ENCODE measurements at regions not wholly inside any gene's neighbourhood (a gene's known extent, or its start where the extent isn't known, plus 50 kb on each side); places are given as distances from the start of the nearest gene placed in this dataset.

DNA sequence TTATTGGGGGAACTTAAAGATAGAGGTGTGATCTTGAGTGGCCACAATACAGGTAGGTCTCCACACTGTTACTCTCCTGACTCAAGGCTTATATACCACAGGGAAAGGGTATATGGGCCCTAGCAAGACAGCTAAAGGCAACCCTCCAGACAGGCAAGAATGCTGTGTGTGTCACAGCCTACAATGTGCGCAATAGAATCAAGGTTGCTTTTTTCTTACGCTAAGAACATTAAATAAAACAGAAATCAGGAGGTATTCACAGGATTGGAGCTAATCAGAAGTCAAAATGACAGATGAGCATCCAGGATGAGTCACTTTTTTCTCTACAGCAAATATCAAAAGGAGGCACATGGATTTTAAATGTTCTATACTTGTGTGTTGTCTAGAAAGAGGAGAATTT lies 1797.9 kb upstream of the SEL1L start:
- no peak for DNase-seq (ENCODE audit: low read depth in 2 of 3, low spot score in 2 of 3)

DNA sequence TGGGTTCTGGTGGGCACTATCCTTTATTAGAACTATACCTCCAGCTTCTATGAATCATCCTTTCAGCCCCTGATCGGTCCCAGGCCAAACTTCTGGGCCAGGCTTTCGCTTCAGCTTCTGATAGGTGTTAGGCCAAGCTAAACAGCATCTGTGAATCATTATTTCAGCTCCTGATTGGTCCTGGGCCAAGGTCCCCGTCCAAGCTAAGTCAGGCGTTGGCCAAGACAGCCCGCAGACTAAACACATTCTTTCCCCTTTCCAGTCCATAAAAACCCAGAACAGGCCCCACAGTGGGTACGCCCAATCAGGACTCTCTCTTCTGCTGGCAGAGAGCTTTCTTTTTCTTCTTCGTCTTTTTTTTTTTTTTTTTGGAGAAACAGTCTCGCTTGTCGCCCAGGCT lies 1808.9 kb upstream of the SEL1L start:
- no peak for DNase-seq (ENCODE audit: low read depth in 2 of 3, low spot score in 2 of 3)

DNA sequence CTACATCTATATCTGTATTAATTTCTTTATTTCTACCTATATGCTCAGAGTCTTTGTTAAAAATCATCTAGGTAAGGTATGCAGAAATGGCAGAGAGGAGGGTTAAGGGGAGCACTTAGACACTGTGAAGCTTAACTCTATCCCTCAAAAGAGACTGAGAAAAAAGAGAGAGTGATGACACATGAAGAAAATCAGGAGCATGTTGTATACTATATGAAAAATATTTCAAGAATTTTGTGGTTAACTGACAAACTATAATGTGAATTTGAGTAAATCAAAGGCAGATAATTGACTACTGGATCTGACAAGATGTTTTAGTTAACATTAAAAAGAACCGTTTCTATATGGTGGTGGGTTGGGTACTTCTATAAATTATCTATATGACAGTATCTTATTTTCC lies 1814.2 kb upstream of the SEL1L start:
- DNase-seq (ENCODE audit: low read depth in 2 of 3, low spot score in 2 of 3): no peak

DNA sequence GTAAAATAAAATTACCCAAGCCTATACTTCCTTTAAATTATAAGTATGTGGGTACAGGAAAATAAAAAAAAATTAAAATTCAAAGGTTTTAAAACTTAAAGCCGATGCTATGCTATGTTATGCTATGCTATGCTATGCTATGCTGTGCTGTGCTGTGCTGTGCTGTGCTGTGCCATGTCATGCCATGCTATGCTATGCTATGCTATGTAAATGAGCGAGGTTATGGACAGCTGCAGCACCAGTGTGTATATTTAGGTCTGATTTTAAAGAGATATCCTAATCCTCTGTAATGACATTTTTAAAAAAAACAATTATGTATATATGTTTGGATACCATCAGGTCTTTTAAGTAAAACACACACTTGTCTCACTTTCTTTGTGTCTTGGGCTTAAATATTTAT lies 1822.0 kb upstream of the SEL1L start:
- DNase-seq (ENCODE audit: low read depth in 2 of 3, low spot score in 2 of 3): no peak

DNA sequence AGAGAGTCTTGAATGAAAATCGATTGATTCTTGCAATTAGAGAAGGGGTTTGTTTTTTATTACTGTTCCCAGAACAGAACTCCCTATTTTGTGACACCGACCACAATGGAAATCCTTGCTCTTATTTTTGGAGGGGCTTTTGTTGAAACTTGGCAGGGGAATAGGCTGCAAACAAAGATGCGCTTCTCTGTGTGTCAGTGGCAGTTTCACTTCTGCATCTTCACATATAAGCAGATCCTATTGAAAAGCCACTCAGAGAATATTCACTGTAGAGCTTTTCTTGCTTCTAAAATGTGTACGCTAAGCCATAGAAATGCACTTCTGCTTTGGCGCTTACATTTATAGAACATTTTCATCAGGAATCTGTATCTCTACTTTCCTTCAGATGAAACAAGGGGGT lies 1822.4 kb upstream of the SEL1L start:
- no peak for DNase-seq (ENCODE audit: low read depth in 2 of 3, low spot score in 2 of 3)

DNA sequence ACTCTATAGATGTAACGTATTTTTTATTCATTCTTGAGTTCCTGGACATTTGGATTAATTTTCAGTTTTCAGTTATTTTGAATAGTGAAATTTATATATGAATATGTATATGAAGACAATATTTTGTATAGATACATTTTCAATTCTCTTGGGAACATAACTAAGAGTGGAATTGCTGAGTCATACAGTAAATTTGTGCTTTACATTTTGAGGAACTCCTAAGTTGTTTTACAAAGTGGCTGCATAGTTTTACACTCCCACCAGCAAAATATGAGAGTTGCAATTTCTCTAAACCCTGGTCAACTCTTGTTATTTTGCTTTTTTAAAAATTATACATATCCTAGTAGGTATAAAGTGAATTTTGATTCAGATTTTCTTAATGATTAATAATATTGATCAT lies 1838.6 kb upstream of the SEL1L start:
- DNase-seq (ENCODE audit: low read depth in 2 of 3, low spot score in 2 of 3): no peak

DNA sequence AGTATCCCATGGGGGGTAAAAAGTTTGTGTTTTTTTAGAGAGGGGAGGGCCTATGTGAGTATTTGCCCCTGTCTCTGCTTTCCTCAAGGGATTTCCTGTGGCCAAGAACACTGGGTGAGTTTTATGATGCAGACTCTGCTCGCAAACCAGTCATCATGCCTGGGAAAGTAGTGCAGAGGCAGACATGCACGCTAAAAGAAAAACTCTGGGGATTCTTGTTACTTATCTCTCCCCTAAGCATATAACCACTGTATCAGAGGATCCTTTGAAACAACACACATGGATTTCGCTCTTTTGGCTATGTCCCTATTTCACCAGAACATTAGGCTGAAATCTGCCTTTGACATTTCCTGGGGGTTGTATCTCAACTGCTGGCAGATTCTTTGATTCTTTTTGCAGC lies 1845.8 kb upstream of the SEL1L start:
- DNase-seq (ENCODE audit: low read depth in 2 of 3, low spot score in 2 of 3): no peak

DNA sequence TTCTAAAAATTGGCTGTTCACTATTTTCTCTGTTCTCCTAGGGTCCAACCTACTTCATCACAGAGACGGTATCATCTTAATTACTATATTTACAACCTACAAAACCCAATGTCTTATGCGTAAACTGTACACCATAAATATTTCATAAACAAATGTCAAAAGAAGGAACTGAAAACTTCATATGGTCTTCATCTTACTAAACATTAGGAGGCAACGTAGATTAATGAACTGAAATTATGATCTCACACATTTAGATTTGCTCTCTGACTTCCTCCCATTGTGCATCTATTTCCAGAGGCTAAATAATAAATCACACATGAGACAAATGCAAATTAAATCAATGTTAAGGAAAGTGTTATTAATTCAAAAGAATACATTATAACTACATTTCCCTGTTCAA lies 1850.6 kb upstream of the SEL1L start:
- no peak for DNase-seq (ENCODE audit: low read depth in 2 of 3, low spot score in 2 of 3)

DNA sequence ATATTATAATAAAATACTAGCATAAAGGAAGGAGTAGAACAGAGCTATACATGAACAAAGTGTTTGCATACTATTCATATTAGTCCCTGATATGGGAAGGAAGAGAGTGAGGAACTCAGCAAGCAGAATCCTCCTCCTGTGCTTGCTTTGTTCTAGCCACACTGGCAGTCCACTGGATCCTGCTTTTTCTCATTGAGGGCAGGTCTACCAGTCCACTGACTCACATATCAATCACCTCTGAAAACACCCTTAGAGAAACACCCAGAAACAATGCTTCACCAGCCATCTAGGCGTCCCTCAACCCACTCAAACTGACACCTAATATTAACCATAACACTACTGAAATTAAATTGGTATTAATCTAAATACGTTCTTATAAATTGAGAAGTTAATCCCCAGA lies 1861.7 kb upstream of the SEL1L start:
- no peak for DNase-seq (ENCODE audit: low read depth in 2 of 3, low spot score in 2 of 3)

DNA sequence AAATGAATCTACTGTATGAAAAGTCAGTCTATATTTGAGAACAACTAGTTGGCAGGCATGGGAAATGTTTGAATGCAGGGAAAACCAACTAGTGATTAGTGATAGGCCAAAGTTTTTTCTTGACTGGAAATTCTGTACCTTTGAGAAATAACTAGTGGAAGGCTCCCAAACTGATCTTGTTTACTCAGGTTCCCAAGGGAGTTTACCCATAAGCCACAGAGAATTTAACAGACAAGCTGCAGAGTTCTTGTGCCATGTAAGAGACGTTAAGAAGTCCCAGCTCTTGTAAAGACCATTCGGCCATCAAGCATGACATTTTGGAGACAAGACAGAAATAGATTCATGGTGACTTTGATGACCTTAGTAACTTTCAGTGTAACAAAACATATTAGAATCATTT lies 1882.8 kb upstream of the SEL1L start:
- no peak for DNase-seq (ENCODE audit: low read depth in 2 of 3, low spot score in 2 of 3)

DNA sequence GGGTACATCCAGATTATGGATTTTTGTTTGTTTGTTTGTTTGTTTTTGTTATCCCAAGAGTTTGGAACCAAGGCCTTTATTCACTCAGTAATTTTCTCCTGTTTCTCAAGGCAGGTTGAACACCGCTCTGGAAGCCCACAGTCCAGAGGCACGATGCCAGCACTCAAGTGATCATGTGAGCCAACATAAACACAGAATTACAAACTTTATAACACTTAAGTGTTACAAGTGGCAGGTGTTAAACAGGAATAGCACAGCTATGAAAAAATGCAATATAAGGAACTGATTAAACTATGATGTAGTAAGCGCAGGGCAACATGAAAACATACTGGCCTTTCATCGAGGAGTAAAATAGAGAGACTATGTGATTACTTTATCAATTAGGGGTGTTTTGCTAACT lies 1885.8 kb upstream of the SEL1L start:
- DNase-seq (ENCODE audit: low read depth in 2 of 3, low spot score in 2 of 3): no peak

DNA sequence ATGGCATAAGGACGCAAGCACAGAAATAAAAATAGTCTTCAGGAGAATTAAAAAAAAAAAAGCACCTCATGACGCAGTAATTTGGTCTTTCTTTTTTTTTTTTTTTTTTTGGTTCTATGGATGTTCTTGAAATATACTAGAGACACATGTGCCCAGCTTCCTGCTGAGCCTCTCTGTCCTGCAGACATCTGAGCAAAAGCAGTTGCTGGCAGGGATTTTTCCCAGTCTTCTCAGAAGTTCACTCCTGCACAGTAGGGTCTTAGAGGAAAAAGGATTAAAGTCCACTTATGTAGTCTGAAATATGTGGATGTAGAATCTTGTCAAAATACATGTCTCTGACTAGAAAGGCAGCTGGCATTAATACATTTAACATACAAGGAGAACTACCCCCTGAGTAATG lies 1888.1 kb upstream of the SEL1L start:
- no peak for DNase-seq (ENCODE audit: low read depth in 2 of 3, low spot score in 2 of 3)

DNA sequence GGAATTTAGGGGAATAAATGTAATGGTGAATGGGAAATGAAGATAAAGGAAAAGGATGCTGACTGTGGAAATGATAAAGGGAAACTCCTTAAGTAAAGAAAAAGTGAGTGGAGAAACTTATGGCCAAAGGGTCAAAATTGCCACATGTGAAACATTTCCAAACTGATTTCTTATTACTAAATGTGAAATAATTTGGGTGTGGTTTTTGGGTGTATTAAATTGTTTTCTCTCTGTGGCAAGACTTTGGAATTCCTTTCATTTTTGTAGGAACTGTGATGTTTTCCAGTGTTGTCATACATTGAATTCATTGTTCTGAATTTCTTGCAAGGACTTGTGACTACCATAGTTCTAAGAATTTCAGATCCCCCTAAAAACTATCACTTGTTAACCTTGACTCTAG lies 1891.5 kb upstream of the SEL1L start:
- DNase-seq (ENCODE audit: low read depth in 2 of 3, low spot score in 2 of 3): no peak

DNA sequence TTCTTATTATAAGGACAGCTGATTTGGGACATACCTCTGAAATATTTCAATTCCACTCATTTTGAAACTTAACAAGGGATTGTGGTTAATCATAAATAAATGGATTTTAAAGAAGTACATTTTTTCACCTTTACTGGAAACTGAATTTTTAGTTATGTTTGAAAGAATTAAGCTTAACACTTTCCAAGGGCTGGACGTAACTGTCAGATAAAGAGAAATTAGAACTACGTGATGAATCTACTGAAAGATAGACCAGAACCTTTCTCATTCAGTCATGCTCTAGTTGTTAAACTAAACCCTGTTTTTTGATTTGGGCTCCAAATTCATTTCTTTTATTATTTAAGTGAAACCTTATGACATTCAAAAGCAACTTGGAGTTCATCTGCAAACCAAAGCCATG lies 1892.1 kb upstream of the SEL1L start:
- DNase-seq (ENCODE audit: low read depth in 2 of 3, low spot score in 2 of 3): no peak

DNA sequence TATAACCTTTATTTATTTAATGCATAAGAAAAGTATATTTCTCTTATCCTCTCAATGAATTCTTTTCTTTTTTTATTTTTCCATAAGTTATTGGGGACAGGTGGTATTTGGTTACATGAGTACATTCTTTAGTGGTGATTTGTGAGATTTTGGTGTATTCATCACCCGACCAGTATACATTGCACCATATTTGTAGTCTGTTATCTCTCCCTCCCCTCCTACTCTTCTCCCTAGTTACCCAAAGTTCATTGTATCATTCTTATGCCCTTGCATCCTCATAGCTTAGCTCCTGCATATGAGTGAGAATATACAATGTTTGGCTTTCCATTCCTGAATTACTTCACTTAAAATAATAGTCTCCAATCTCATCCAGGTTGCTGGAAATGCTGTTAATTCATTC lies 1900.0 kb upstream of the SEL1L start:
- DNase-seq (ENCODE audit: low read depth in 2 of 3, low spot score in 2 of 3): no peak

DNA sequence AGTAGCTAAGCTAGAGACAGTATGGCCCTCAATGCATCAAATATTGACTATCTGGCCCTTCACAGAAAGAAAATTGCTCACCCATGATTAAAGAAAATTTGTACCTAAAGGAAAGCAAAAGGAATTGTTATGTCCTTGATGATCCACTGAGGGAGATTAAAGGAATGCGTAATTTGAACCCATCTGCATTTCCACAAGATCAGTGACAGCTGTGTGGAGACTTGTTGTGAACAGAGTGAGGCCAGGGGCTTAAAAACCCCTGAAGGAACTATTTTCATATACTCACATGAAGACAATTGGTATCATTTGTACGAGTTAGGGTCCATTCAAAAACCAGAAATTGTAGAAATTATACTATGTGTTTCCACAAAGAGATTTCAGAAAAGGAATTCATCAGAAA lies 1908.1 kb upstream of the SEL1L start:
- no peak for DNase-seq (ENCODE audit: low read depth in 2 of 3, low spot score in 2 of 3)

DNA sequence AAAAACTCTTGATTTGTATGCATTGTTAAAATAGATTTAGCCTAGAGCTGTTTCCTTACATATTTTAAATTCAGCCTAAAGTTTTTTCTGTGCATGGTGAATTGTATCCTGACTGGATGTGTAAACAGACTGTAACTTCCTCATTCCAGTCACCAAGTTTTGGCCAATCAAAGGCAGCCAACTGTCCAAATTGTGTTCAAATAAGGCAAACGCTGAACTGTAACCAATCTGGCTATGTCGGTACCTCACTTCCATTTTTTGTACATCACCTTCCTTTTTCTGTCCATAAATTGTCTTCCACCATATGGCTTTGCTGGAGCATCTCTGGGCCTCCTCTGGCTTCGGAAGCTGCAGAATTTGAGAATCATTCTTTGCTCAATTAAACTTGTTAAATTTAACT lies 1921.9 kb upstream of the SEL1L start:
- no peak for DNase-seq (ENCODE audit: low read depth in 2 of 3, low spot score in 2 of 3)

DNA sequence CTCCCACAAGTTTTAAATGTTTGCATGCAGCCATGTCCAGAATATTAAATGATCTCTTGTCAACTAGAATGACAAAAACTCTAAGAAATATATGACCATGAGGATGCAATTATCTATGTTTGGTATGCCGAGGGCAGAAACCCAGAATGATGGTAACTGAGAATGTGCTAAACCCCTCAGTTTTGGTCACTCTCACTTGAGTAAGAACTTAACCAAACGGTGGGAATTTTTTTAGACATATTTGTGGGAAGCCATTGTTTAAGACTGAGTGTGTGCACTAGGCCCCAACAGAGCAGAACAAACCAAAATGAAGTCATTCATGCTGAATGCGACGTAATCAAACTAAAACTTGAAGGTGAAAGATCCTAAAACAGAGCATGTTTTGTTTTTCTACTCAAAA lies 1927.9 kb upstream of the SEL1L start:
- DNase-seq (ENCODE audit: low read depth in 2 of 3, low spot score in 2 of 3): no peak

DNA sequence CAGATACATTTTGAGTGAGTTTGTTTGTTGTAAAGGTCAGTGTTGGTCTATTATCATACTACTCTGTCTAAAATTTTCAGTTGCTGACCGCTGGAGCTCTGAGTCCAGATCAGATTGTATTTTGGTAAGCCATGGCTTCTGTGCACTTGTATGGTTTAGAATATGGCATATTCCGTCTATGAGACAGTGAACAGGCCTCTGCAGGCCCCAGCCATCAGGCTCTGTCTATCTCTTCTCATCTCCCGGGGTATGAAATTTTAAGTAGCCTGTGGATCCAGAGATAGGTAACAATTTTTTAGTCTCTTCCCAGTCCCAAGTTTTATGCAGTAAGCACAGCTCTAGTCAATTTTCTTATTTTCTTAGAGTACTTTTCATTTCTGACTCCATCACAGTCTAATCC lies 1929.1 kb upstream of the SEL1L start:
- no peak for DNase-seq (ENCODE audit: low read depth in 2 of 3, low spot score in 2 of 3)

DNA sequence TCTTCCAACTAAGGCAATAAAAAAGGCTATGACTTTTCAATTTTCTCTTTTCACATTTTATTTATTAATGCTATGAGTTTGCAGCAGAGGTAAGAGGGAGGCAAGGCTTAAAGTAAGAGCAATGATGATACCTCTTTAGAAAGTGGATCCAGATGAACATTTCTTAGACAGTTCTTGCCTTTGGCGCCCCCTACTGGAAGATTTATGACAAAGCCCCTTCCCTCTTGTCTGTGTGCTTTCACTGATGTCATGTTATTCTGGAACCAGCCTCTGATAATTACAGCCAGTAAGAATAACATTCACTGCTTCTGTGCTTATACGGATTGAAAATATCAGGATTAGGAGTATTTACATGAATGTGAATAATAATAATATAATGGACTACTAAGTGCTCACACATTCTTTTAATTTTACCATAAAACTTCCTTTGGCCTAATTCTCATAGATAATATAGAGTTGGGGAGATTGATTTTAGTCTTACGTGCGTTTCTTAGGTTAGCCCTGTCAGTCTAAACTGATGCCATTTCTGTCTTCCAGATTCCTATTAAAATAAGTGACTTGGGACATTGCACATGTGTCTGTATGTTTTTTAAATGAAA lies 1929.9 kb upstream of the SEL1L start:
- DNase-seq (ENCODE audit: low read depth in 2 of 3, low spot score in 2 of 3): no peak

DNA sequence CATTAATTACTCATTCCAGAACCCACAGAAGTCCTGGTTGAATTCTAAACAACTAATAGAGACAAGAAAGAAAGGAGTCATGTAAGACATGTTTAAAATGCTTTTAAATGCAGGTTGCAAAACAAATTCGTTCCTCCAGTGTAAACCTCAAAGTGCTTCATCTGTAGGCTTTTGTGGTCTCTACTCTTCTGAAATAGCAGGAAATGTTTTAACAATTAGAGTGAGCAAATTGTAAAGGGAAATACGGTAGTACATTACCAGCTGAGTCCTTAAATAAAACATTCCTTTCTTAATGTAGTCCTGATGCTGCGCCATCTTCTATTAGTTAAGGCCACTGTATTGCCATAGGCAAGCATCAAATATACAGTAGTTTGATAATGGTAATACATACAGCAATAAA lies 1934.2 kb upstream of the SEL1L start:
- no peak for DNase-seq (ENCODE audit: low read depth in 2 of 3, low spot score in 2 of 3)

DNA sequence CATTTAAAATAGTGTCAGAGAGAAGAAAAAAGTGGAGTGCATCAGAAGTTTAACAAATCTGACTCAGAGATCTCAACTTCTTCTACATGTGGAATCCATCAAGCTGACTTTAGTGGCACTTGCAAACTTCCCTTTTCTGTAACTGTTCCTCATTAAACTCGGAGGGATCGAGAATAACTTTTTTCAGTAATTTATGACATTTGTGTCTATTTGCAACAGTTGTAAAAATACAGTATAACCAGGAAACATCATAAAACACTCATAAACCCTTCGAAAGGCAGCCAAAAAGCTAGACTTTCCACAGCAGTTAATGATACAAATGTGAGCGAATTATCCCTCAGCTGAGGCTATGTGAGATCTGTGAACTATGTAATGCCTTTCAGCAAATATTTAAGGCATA lies 1936.8 kb upstream of the SEL1L start:
- no peak for DNase-seq (ENCODE audit: low read depth in 2 of 3, low spot score in 2 of 3)

DNA sequence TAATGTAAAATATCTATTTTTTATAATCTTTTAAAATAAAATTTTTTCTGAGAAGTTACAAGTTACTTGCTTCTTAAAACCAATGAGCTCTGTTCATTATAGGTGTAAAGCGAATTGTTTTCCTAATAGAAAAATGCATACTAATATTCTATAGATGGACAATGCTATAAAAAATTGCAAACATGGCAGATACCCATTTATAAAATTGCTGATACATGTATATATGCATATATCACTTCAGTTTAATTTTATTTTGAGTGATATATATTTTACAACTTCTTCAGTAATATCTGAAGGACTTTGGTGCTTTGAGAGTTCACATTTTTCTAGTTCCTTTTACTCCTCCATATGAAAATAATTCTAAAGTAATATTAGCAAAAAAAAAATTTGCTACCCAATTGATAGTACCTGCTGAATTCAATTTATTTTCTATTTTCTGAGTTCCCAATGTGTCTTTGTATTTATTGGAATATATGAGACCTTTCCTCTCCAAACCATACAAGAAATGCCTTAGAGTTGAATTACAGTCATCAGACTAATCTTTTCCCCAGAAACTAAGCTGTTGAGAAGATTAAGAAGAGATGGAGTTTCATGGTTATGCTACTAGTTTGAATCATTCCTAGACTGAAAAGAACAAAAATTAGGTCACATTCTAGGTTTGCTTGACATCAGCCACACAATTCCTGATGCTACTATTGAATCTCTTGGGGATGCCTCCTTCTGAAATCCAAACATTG lies 1937.5 kb upstream of the SEL1L start:
- DNase-seq (ENCODE audit: low read depth in 2 of 3, low spot score in 2 of 3): no peak

All from activated CD8-positive, alpha-beta memory T cell treated with anti-CD3 and anti-CD28 coated beads for 48 hours (primary cell).